ENCODE measurements at regions not wholly inside any gene's neighbourhood (a gene's known extent, or its start where the extent isn't known, plus 50 kb on each side); places are given as distances from the start of the nearest gene placed in this dataset.

- Histone ChIP-seq H3K4me3 (no peak overlapping the region), H3K27me3 (no peaks in the 10 kb centered on the region), H3K27ac (no peak overlapping the region), H3K4me1 (no peaks in the 10 kb centered on the region), H3K36me3 (no peaks in the 10 kb centered on the region), H3K9me3 (no peaks in the 10 kb centered on the region)
- ATAC-seq = no peak
- 91 to 96% (median 95%) methylated on average over 5 of the region's 5 CpGs for WGBS, 4 donors
- TF ChIP-seq CTCF (IDR thresholded peaks at IDR 0.05) = no peak
- TF ChIP-seq POLR2A (IDR thresholded peaks at IDR 0.05) = no peak
- intact Hi-C loops (cut with DNase I) = no loop called here
- no peak for DNase-seq
These were observed 427.6 kb downstream of the SUCLG1 start for GRCh38 chr2:84031312-84032050.

- 84 to 89% (median 87%) methylated on average over 4 of the region's 4 CpGs for WGBS, 4 donors
- ATAC-seq = no peak
- Histone ChIP-seq H3K4me3 (no peak overlapping the region), H3K9me3 (no peaks in the 10 kb centered on the region), H3K36me3 (no peaks in the 10 kb centered on the region), H3K4me1 (no peaks in the 10 kb centered on the region), H3K27ac (no peak overlapping the region), H3K27me3 (no peaks in the 10 kb centered on the region)
- intact Hi-C loops (cut with DNase I) = no loop called here
- TF ChIP-seq CTCF (IDR thresholded peaks at IDR 0.05) = no peak
- DNase-seq = no peak
These were observed 429.0 kb downstream of the SUCLG1 start for GRCh38 chr2:84029903-84030575.

GRCh38 chr2:84026818-84027217 lies 432.3 kb downstream of the SUCLG1 start:
- no peak overlapping the region for H3K27ac ChIP-seq

More at GRCh38 chr2:84026818-84027217, 432.3 kb downstream of the SUCLG1 start:
- H3K36me3 ChIP-seq = no peaks in the 10 kb centered on the region
- WGBS, 4 donors = 85 to 90% (median 88%) methylated on average over 3 of the region's 3 CpGs
- ATAC-seq (no peak), DNase-seq (no peak)
- no peak overlapping the region for H3K4me3 ChIP-seq
- TF ChIP-seq POLR2A (IDR thresholded peaks at IDR 0.05) = no peak
- TF ChIP-seq CTCF (IDR thresholded peaks at IDR 0.05) = no peak
- no peaks in the 10 kb centered on the region for H3K27me3 ChIP-seq
- H3K4me1 ChIP-seq = no peaks in the 10 kb centered on the region
- H3K9me3 ChIP-seq = no peaks in the 10 kb centered on the region
- intact Hi-C loops (cut with DNase I) = no loop called here

Data from heart left ventricle (tissue), 16 donors.